ENCODE measurements at regions not wholly inside any gene's neighbourhood (a gene's known extent, or its start where the extent isn't known, plus 50 kb on each side); places are given as distances from the start of the nearest gene placed in this dataset.

GRCh38 chr3:20375302-20375701 is 189.3 kb upstream of the SGO1 start:
- H2BK15ac ChIP-seq (ENCODE audit: low read length) = no peak overlapping the region
- H3K23ac ChIP-seq (ENCODE audit: insufficient read length) = no peak overlapping the region
- no peak overlapping the region for H3K27ac ChIP-seq (ENCODE audit: low read depth, low read length)
- no peak overlapping the region for H4K8ac ChIP-seq (ENCODE audit: extremely low read depth, insufficient read depth, low read length)
- peaks cover 0 to 4% (median 0%) of the 10 kb centered on the region in 4 experiments; a peak in 1 of 7 replicates for H3K4me1 ChIP-seq (replicated peaks in 1 of 4; ENCODE audit: control insufficient read depth in 3 of 4, insufficient read depth in 4 of 4, low read length in 3 of 4)
- no peak overlapping the region for H3K4me2 ChIP-seq (ENCODE audit: insufficient read depth in 1 of 2, low read depth in 2 of 2, low read length in 2 of 2)
- no peak overlapping the region for H3K9ac ChIP-seq (replicated peaks in 1 of 4; ENCODE audit: extremely low read depth in 1 of 4, low read depth in 3 of 4, low read length in 3 of 4)
- 90% methylated on average over 2 of the region's 2 CpGs; no CpG with 5 or more reads in 1 of the 2 experiments for WGBS, 2 experiments (ENCODE audit: extremely low coverage in 1 of 2, insufficient coverage in 1 of 2, insufficient read length in 1 of 2, insufficient replicate concordance in 2 of 2, low coverage in 1 of 2, low lambda C conversion rate in 2 of 2, missing lambda C conversion rate in 1 of 2)
- ChIA-PET CTCF (ENCODE audit: partially characterized antibody) (no interaction called here), POLR2A (ENCODE audit: partially characterized antibody) (no interaction called here)
- H3K9me3 ChIP-seq (ENCODE audit: insufficient read depth in 2 of 2, low read depth in 1 of 2, low read length in 1 of 2) = no peaks in the 10 kb centered on the region
- H3K27me3 ChIP-seq (replicated peaks in 1 of 4; ENCODE audit: control insufficient read depth in 3 of 4, extremely low read depth in 1 of 4, insufficient read depth in 3 of 4, low read length in 3 of 4) = no peaks in the 10 kb centered on the region
- H2BK20ac ChIP-seq (ENCODE audit: low read length) = no peak overlapping the region
- no peaks in the 10 kb centered on the region for H3K79me1 ChIP-seq (ENCODE audit: low read depth, low read length)
- H4K20me1 ChIP-seq (replicated peaks in 1 of 2; ENCODE audit: control insufficient read depth in 1 of 2, insufficient read depth in 2 of 2, low read length in 2 of 2) = no peaks in the 10 kb centered on the region
- DNase-seq (ENCODE audit: low read depth in 1 of 2, low spot score in 2 of 2) (no peak), FAIRE-seq (no peak)
- H4K5ac ChIP-seq (ENCODE audit: insufficient read length, low read depth, low read length) = no peak overlapping the region
- H3K4ac ChIP-seq (replicated peaks; ENCODE audit: insufficient read length, low read depth, low read length) = no peak overlapping the region
- TF ChIP-seq TAF1 (IDR thresholded peaks at IDR 0.05; ENCODE audit: low read depth, low read length) (no peak), JUND (IDR thresholded peaks at IDR 0.05; ENCODE audit: low read length) (no peak), YY1 (IDR thresholded peaks at IDR 0.05; ENCODE audit: low read depth, low read length) (no peak), RNF2 (IDR thresholded peaks at IDR 0.05; ENCODE audit: borderline replicate concordance, low read depth, low read length, missing control alignments, poor library complexity, severe bottlenecking) (no peak), CHD2 (IDR thresholded peaks at IDR 0.05; ENCODE audit: low read length) (no peak), MAFK (IDR thresholded peaks at IDR 0.05; ENCODE audit: low read depth, low read length) (no peak), BRCA1 (IDR thresholded peaks at IDR 0.05; ENCODE audit: low read depth, low read length) (no peak), RFX5 (IDR thresholded peaks at IDR 0.05; ENCODE audit: borderline replicate concordance, low read depth, low read length) (no peak)
- no peaks in the 10 kb centered on the region for H3K79me2 ChIP-seq (ENCODE audit: control insufficient read depth in 1 of 2, insufficient read depth in 2 of 2, low read length in 2 of 2)
- no peak overlapping the region for H2BK12ac ChIP-seq (ENCODE audit: low read depth, low read length)
- no peaks in the 10 kb centered on the region for H3K36me3 ChIP-seq (ENCODE audit: control insufficient read depth in 2 of 4, insufficient read depth in 4 of 4, low read length in 3 of 4)
- H3K56ac ChIP-seq (replicated peaks; ENCODE audit: insufficient read length, low read depth, low read length) = no peak overlapping the region
- no peaks in the 10 kb centered on the region for H3K23me2 ChIP-seq (ENCODE audit: low read depth, low read length)
- no peak overlapping the region for H4K91ac ChIP-seq (replicated peaks; ENCODE audit: insufficient read length, low read length)
- no peak overlapping the region for H3K4me3 ChIP-seq (ENCODE audit: extremely low read depth in 1 of 4, insufficient read depth in 2 of 4, low read depth in 3 of 4, low read length in 4 of 4)
- H2BK5ac ChIP-seq (ENCODE audit: low read depth, low read length) = no peak overlapping the region
- H2BK120ac ChIP-seq (replicated peaks; ENCODE audit: low read depth, low read length) = no peak overlapping the region
- no peak overlapping the region for H2AK5ac ChIP-seq (ENCODE audit: low read depth, low read length)
- H2AFZ ChIP-seq (ENCODE audit: low read length) = no peak overlapping the region
- H3K14ac ChIP-seq (ENCODE audit: insufficient read length) = no peak overlapping the region
- H3K18ac ChIP-seq (ENCODE audit: extremely low read depth, low read length) = no peak overlapping the region
